CD1c-positive myeloid dendritic cell (primary cell): ENCODE measurements at regions not wholly inside any gene's neighbourhood (a gene's known extent, or its start where the extent isn't known, plus 50 kb on each side); places are given as distances from the start of the nearest gene placed in this dataset.

Source experiments
- DNase-seq: peaks from one replicate; pipeline ENCODE4 v3.0.0-alpha.2; 2016; ENCODE audit errors: extremely low spot score

GRCh38 chr20:11281768-11282167 is 608.0 kb upstream of the JAG1 start:
- no peak for DNase-seq

DNA sequence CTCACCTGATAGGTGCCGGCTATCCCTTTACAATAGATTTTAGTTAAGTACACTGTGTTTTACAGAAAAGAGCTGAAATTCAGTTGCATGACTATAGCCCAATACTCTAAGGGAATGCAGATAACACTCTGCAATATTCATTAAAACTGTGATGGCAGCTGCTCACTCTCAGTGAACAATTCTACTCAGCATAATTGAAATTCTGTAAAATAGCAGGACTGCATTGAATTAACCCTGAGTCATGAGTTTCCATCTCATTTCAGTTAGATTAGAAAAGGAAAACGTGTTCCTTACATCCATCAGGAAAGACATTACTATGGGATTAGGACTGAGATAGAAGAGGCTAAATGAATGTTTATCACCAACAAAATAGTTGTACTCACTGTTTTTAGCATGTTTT is 613.3 kb upstream of the JAG1 start:
- no peak for DNase-seq

DNA sequence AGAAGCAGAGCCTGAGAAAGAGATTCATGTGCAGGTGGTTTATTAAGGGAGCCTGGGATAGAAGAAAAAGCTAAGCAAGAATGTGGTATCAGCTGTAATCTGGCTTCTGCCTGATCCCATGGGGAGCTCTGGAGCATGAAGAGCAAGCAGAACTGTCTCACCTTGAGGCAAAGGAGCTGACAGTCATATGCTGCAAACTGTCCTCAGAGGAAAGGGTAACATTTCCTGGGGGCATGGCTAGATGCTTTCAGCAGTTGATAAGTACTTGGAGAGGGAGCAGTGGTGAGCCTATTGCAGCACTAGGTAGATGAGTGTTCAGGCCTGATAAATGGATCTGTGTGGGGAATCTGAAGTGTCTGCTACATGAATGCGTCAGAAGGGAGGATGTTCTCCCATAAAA is 621.5 kb upstream of the BTBD3 start:
- DNase-seq, result no peak

DNA sequence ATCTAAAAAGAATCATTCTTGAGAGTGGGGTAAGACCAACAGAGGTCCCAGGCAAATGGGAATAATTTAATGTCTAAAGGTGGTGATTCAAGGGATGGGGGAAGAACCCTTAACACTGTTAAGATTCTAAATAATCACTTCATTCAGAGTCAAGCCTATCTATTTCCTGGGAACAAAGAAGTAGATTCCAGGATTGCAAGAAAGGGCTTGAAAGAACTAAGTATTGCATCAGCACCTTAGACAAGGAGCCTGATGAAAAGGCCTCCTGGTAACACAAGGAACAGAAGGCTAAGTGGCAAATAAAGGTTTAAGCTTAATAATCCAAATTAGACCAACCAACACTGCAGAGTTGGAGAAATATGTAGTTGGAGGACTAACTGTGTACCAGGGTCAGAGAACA is 620.7 kb upstream of the BTBD3 start:
- no peak for DNase-seq

- DNase-seq, result no peak
These were observed 616.0 kb upstream of the BTBD3 start for GRCh38 chr20:11301699-11302098.

GRCh38 chr20:11302436-11302835 is 615.3 kb upstream of the BTBD3 start:
- no peak for DNase-seq

GRCh38 chr20:11304795-11305194 is 612.9 kb upstream of the BTBD3 start:
- no peak for DNase-seq

- DNase-seq, result no peak
These were observed 612.3 kb upstream of the BTBD3 start for GRCh38 chr20:11305406-11305805.

DNA sequence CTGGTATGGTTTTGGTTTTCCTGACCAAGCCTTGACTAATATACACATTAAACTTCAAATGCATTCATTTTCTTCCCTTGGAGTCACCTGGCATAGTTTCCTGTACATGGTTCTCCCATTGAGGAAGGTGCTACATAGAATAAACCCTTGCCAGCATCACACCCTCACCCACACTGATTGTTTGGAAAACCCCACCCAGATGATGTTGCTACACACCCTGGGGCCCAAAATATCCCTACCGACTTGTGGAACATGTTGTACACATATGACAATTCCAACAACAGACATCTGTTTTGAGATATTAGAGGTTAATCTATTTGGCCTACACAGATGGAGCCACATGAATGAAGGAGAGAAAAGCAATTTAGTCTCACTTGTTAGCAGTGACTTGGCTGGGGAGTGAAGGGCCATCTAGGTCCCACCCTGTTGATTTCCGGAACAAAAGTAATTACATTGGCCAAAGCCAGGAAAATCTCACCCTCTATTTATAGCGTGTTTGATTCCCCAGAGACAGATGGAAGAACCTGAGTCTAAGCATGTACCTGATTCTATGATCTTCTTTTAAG is 606.0 kb upstream of the BTBD3 start:
- no peak for DNase-seq

GRCh38 chr20:11315525-11315924 is 602.2 kb upstream of the BTBD3 start:
- no peak for DNase-seq

DNA sequence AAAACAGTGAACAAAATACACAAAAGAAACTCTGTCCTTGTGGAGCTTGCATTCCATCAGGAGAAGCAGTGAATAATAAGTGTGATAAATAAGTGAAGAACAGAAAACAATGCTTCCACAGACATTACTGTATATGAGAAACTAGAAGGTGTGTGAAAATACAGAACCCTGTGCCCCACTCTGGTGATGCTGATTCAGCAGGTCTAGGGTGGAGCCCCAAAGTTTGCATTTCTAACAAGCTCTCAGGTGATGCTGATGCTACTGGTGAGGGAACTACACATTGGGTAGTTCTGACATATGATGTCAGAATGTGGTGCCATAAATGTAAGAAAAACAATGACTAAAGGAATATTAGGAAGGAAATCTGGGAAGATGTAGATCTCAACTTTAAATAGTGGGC is 601.4 kb upstream of the BTBD3 start:
- no peak for DNase-seq

DNA sequence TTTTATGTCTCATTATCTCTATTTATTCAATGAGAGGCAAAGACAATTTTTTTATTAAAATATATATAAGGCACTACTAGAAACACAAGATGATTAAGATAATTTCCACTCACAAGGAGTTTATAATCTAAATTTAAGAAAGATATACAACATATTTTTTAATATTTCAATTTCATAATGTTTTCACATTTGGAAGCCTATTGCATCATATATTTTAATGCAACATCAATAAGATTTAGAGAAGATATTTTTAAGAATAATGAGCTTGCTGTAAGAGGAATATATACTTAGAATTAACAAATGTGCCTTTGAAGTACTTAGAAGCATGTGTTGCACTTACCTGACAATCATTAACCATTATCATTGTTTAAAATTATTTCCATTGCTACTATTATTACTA is 597.7 kb upstream of the BTBD3 start:
- DNase-seq, result no peak

DNA sequence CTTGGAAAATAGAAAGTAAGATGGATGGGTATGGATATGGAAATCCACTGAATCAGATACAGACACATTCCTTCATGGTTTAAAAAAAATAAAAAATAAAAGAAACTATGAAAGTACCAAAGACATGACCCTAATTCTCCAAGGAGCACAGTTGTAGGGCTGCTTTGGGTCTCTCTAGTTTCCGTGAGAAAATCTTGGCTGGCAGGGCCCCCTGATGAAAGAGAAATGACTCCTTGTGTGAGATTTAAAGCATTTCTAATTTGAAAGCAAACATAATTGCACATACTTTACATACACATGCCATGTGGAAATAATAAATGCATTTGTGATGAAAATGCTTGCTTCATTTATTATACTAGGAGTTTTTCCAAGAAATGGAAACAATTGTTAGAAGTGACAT is 593.9 kb upstream of the BTBD3 start:
- DNase-seq, result no peak

- no peak for DNase-seq
These were observed 592.7 kb upstream of the BTBD3 start for GRCh38 chr20:11324990-11325389.

DNA sequence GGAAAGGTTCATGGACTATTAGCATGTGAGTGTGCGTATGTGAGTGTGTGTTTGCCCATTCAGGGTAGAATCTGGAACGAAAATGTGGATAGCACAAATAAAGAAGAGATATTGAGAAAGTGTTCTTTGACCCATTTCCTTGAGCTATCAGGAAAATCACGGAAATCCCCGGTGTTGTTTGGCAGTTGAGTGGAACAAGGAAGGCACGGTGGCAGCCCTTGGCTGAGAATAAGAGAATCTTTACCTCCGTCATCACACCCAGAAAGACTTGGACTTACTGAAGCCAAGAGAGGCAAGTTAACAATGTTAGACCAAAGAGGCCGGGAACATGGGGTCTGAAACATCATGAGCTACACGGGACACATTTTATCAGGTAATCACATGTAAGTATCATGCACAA is 588.9 kb upstream of the BTBD3 start:
- DNase-seq, result no peak

GRCh38 chr20:11329271-11329670 is 588.4 kb upstream of the BTBD3 start:
- no peak for DNase-seq

GRCh38 chr20:11331096-11331495 is 586.6 kb upstream of the BTBD3 start:
- DNase-seq, result no peak

DNA sequence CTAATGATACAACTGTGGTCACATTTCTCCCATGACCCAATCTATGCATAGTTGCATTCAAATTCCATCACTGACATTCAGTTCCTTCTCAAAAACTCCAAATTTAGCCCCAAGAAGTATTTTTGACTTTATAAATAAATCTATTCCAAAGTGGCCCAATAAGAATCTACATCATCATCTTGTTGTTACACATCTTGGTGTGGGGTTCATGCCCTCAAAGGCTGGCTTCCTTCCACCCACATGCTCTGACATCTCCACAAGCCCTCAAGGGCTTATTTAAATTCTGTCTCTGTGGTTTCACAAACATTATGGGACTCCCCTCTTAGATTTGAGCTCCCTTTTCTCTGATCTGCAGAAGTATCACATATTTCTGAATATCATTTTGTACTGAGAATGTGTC is 585.3 kb upstream of the BTBD3 start:
- no peak for DNase-seq

GRCh38 chr20:11333634-11334033 is 584.1 kb upstream of the BTBD3 start:
- DNase-seq, result no peak

GRCh38 chr20:11337361-11338130 is 580.1 kb upstream of the BTBD3 start:
- DNase-seq, result no peak

- no peak for DNase-seq
These were observed 579.0 kb upstream of the BTBD3 start for GRCh38 chr20:11338496-11339306.

DNA sequence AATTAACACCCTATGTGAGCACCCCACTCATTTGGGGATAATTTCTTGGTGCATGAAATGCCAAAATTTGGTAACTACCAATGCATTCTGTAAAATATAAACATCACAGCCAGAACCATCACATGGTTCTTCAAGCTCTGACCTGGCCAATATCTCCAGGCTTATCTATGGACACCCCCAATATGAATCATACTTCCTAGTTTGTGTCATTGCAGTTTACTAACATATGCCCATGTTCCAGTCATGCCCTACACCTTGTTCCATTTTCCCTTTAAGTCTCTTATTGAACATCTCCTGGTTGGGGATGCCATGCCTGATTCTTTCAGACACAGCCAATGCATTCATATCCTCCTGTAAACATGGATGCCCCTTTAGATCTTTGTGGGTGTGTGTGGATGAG is 572.8 kb upstream of the BTBD3 start:
- no peak for DNase-seq

DNA sequence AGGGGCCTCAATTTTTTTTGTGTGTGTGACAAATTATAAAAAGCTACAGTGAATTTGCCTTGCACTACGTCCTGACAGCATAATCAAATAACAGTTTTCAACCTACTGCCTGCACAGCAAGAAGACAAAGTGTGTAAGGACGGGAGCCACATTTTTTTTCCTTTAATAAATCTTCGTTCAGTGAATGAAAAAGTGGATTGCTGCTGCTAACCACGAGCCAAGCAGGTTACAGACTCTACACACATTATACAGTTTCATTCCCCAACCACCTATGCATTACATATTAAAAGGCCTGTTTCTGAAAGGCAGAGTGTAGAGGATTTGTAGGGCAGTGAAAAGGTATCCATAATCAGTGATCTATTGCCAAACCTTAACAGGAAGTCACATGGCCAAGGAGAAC is 570.0 kb upstream of the BTBD3 start:
- DNase-seq, result no peak
